IMR-90 (cell line): ENCODE measurements at regions not wholly inside any gene's neighbourhood (a gene's known extent, or its start where the extent isn't known, plus 50 kb on each side); places are given as distances from the start of the nearest gene placed in this dataset.

Source experiments
- ATAC-seq: fragments of 200-7000 bp; cut with Tn5 transposase; 2 replicates; pipeline ENCODE4 v1.9.1; 2020; ENCODE audit warnings: low read depth, mild to moderate bottlenecking, moderate library complexity
- BruUV-seq: library from RNA; stranded (reverse); fragments of 400-500 nt; replicated peaks from 2 replicates; lab custom pipeline; 2021; lab: Mats Ljungman, UMichigan
- CTCF ChIA-PET: fragments of 300-600 bp; formaldehyde crosslinking; extraction: SDS; loops from one replicate; lab custom pipeline; 2021; ENCODE audit warnings: antibody characterized with exemption; lab: Yijun Ruan, JAX
- POLR2A ChIA-PET: fragments of 300-600 bp; sonication (Branson Sonifier 250); formaldehyde crosslinking; loops from one replicate; lab custom pipeline; 2022; ENCODE audit warnings: antibody characterized with exemption; ENCODE audit not compliant: unreplicated experiment; lab: Charles Lee
- DNase-seq: peaks from one replicate; pipeline ENCODE4 v3.0.0; 2013
- H2AFZ ChIP-seq: replicated peaks from 2 replicates; pipeline ENCODE3; 2013; ENCODE audit warnings: low read length, mild to moderate bottlenecking; ENCODE audit not compliant: poor library complexity
- H2AK5ac ChIP-seq: 2 replicates; pipeline ENCODE4 v1.6.1; 2013; ENCODE audit warnings: low read depth, low read length, inconsistent platforms
- H2AK9ac ChIP-seq: replicated peaks from 2 replicates; pipeline ENCODE3; 2013; ENCODE audit warnings: mild to moderate bottlenecking, low read depth, low read length, moderate library complexity; ENCODE audit not compliant: poor library complexity
- H2BK120ac ChIP-seq: 2 replicates; pipeline ENCODE4 v1.6.1; 2013; ENCODE audit warnings: low read depth, low read length, inconsistent platforms
- H2BK15ac ChIP-seq: 3 replicates; pipeline ENCODE4 v1.6.1; 2013; ENCODE audit warnings: low read depth, low read length, inconsistent platforms
- H2BK20ac ChIP-seq: 2 replicates; pipeline ENCODE4 v1.6.1; 2013; ENCODE audit warnings: low read depth, mild to moderate bottlenecking, inconsistent platforms, low read length, moderate library complexity
- H2BK5ac ChIP-seq: 2 replicates; pipeline ENCODE4 v1.6.1; 2013; ENCODE audit warnings: mild to moderate bottlenecking, low read depth, low read length, inconsistent platforms; ENCODE audit not compliant: poor library complexity, severe bottlenecking
- H3K14ac ChIP-seq: replicated peaks from 2 replicates; pipeline ENCODE4 v1.6.1; 2013; ENCODE audit warnings: low read depth, low read length, inconsistent platforms
- H3K18ac ChIP-seq: 2 replicates; pipeline ENCODE4 v1.6.1; 2013; ENCODE audit warnings: low read depth, low read length, control low read depth
- H3K23ac ChIP-seq: 2 replicates; pipeline ENCODE4 v1.6.1; 2013; ENCODE audit warnings: low read depth, low read length, inconsistent platforms
- H3K27ac ChIP-seq: 2 replicates; pipeline ENCODE4 v1.5.1; 2013; ENCODE audit warnings: mild to moderate bottlenecking, control low read depth, low read length; ENCODE audit not compliant: insufficient read depth
- H3K27me3 ChIP-seq: 2 replicates; pipeline ENCODE4 v1.6.1; 2013; ENCODE audit warnings: low read length; ENCODE audit not compliant: control insufficient read depth, insufficient read depth
- H3K36me3 ChIP-seq: 2 replicates; pipeline ENCODE4 v1.6.1; 2013; ENCODE audit warnings: low read length, mixed read lengths; ENCODE audit not compliant: control insufficient read depth, insufficient read depth
- H3K4ac ChIP-seq: 2 replicates; pipeline ENCODE4 v1.6.1; 2013; ENCODE audit warnings: low read depth, low read length, inconsistent platforms
- H3K4me1 ChIP-seq: 2 replicates; pipeline ENCODE4 v1.6.1; 2013; ENCODE audit warnings: low read length, mixed read lengths; ENCODE audit not compliant: control insufficient read depth, insufficient read depth
- H3K4me2 ChIP-seq: 2 replicates; pipeline ENCODE4 v1.6.1; 2013; ENCODE audit warnings: low read depth, mild to moderate bottlenecking, control low read depth, low read length, moderate library complexity
- H3K4me3 ChIP-seq: 2 replicates; pipeline ENCODE4 v1.5.1; 2013; ENCODE audit warnings: low read depth, mild to moderate bottlenecking, control low read depth, low read length, moderate library complexity; ENCODE audit not compliant: insufficient read depth
- H3K56ac ChIP-seq: 2 replicates; pipeline ENCODE4 v1.6.1; 2013; ENCODE audit warnings: low read length, inconsistent platforms; ENCODE audit not compliant: insufficient read depth; ENCODE audit errors: extremely low read depth
- H3K79me1 ChIP-seq, 2 experiments: 2 replicates each; pipeline ENCODE4 v1.6.1; 2013; ENCODE audit warnings: low read length in 2 of 2, inconsistent platforms in 1 of 2, low read depth in 1 of 2
- H3K9ac ChIP-seq: 2 replicates; pipeline ENCODE4 v1.6.1; 2013; ENCODE audit warnings: low read depth, low read length, control low read depth
- H3K9me1 ChIP-seq: 2 replicates; pipeline ENCODE4 v1.6.1; 2013; ENCODE audit warnings: low read length, inconsistent platforms; ENCODE audit not compliant: insufficient read depth
- H3K9me3 ChIP-seq: 2 replicates; pipeline ENCODE4 v1.6.1; 2013; ENCODE audit warnings: low read length; ENCODE audit not compliant: control insufficient read depth, insufficient read depth
- H4K20me1 ChIP-seq: 2 replicates; pipeline ENCODE4 v1.6.1; 2013; ENCODE audit warnings: low read length, inconsistent platforms; ENCODE audit not compliant: insufficient read depth
- H4K5ac ChIP-seq: 2 replicates; pipeline ENCODE4 v1.6.1; 2013; ENCODE audit warnings: mild to moderate bottlenecking, low read depth, low read length, control low read depth
- H4K8ac ChIP-seq, 2 experiments: 2 replicates each; pipeline ENCODE4 v1.6.1; 2013; ENCODE audit warnings: low read depth in 2 of 2, low read length in 2 of 2, control low read depth in 1 of 2, inconsistent platforms in 1 of 2
- H4K91ac ChIP-seq: 2 replicates; pipeline ENCODE4 v1.6.1; 2013; ENCODE audit warnings: low read depth, low read length, inconsistent platforms; ENCODE audit not compliant: insufficient read depth
- BHLHE40 ChIP-seq: fragments of 150-350 bp; IDR thresholded peaks from 2 replicates; pipeline ENCODE4 v1.6.1; 2016; ENCODE audit warnings: mild to moderate bottlenecking, low read depth, low read length
- CEBPB ChIP-seq: IDR thresholded peaks from 2 replicates; pipeline ENCODE4 v1.6.1; 2012; ENCODE audit warnings: low read depth, low read length, improper control_type of control experiment
- CHD1 ChIP-seq: IDR thresholded peaks from 2 replicates; pipeline ENCODE4 v1.6.1; 2012; ENCODE audit warnings: low read depth, low read length, improper control_type of control experiment
- ELK1 ChIP-seq: fragments of 150-350 bp; IDR thresholded peaks from 2 replicates; pipeline ENCODE4 v1.6.1; 2016; ENCODE audit warnings: low read depth, mild to moderate bottlenecking, low read length, moderate library complexity, borderline replicate concordance
- FOS ChIP-seq: fragments of 150-350 bp; IDR thresholded peaks from 2 replicates; pipeline ENCODE4 v1.6.1; 2016; ENCODE audit warnings: low read depth, low read length
- MAFK ChIP-seq: IDR thresholded peaks from 2 replicates; pipeline ENCODE4 v1.6.1; 2012; ENCODE audit warnings: low read depth, low read length, improper control_type of control experiment
- MAZ ChIP-seq: IDR thresholded peaks from 2 replicates; pipeline ENCODE4 v1.6.1; 2012; ENCODE audit warnings: low read depth, mild to moderate bottlenecking, low read length, improper control_type of control experiment, moderate library complexity, borderline replicate concordance
- MXI1 ChIP-seq: IDR thresholded peaks from 2 replicates; pipeline ENCODE4 v1.6.1; 2012; ENCODE audit warnings: low read depth, mild to moderate bottlenecking, low read length, moderate library complexity, borderline replicate concordance
- NFE2L2 ChIP-seq: fragments of 150-350 bp; IDR thresholded peaks from 2 replicates; pipeline ENCODE4 v1.6.1; 2016; ENCODE audit warnings: low read depth, mild to moderate bottlenecking, low read length
- POLR2A ChIP-seq: IDR thresholded peaks from 2 replicates; pipeline ENCODE4 v1.6.1; 2012; ENCODE audit warnings: mild to moderate bottlenecking, low read depth, low read length
- RAD21 ChIP-seq: IDR thresholded peaks from 2 replicates; pipeline ENCODE4 v1.6.1; 2012; ENCODE audit warnings: low read length, improper control_type of control experiment
- RCOR1 ChIP-seq: IDR thresholded peaks from 2 replicates; pipeline ENCODE4 v1.6.1; 2012; ENCODE audit warnings: mild to moderate bottlenecking, low read length, improper control_type of control experiment; ENCODE audit not compliant: insufficient replicate concordance
- RFX5 ChIP-seq: IDR thresholded peaks from 2 replicates; pipeline ENCODE4 v1.8.0; 2012; ENCODE audit warnings: low read depth, mild to moderate bottlenecking, low read length, moderate library complexity
- USF2 ChIP-seq: fragments of 150-350 bp; IDR thresholded peaks from 2 replicates; pipeline ENCODE4 v1.6.1; 2017; ENCODE audit warnings: mild to moderate bottlenecking, antibody characterized with exemption, low read length, low read depth
- WGBS, 2 experiments: methylation state at CpG; one replicate each; pipeline versions ENCODE4 v1.1.5 to v1.1.7; 2013; ENCODE audit warnings: missing lambda C conversion rate in 2 of 2; ENCODE audit not compliant: insufficient read length in 1 of 2; ENCODE audit errors: extremely low coverage in 2 of 2; 5-methylcytosine and 5-hydroxymethylcytosine counted together
- dilution Hi-C: fragments of 300-500 bp; cut with HindIII; formaldehyde crosslinking; loops from one replicate; pipeline ENCODE4 v1.14.3; 2018; ENCODE audit warnings: low sequenced_read_pairs; ENCODE audit not compliant: unreplicated experiment
- in situ Hi-C: fragments of 300-500 bp; cut with MboI; formaldehyde crosslinking; loops from 3 replicates; pipeline ENCODE4 v1.14.3; 2019; ENCODE audit warnings: low sequenced_read_pairs, inconsistent platforms, mixed read lengths
- intact Hi-C: fragments of 100-400 bp; cut with micrococcal nuclease; formaldehyde crosslinking; loops from 2 replicates; pipeline ENCODE4 v1.10.0; 2022
- TF ChIP-seq, protein P1 (sequence below): conservative IDR thresholded peaks from 2 replicates; pipeline ENCODE4 v1.5.1; 2012; ENCODE audit warnings: mild to moderate bottlenecking, low read depth, low read length, improper control_type of control experiment

DNA sequence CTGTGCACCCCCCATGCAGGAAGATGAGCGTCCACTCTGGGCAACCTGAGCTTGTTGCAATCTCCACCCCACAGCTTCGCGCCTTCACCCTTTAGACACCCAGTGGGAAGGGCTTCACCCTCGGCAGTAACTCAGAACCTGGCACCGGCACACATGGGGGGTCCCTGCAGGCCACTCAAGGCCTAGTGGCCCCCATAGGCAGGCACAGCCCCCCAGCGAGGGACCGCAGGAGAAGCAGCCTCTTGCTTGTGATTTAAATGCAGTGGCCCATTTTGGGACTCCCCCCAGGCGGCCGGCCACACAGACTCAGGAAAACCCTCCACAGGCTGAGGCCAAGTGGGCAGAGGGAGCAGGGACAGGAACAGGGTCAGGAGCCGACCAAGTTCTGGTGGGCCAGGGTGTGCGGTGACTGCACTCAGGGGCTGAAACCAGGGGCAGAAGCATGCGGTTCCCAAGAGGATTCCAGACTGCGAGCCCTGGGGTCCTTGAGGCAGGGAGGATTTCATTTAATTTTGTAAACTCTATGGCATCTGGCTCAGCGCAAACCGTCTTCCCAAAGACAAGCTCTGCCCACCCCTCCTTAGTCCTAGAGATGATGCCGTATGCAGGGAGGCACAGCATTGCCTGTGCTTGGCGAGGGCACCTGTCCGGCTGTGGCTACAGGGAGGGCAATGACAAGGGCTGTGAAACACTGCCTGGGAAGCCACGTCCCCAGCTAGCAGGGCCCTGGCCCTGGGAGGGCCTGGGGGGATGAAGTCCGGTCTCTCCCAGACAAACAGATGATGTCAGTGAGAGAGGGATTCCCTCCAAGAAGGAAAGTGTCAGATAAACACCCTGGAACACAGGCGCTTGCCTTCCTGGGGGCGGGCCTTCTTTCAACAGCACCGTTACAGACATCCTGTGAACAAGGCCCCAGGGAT lies 52.9 kb upstream of the GPR31 start:
- Histone ChIP-seq H3K9ac (no peak overlapping the region), H3K36me3 (no peaks in the 10 kb centered on the region), H2AFZ (no peak overlapping the region), H2AK5ac (no peak overlapping the region), H3K4ac (no peak overlapping the region), H3K4me3 (no peak overlapping the region), H3K27me3 (no peaks in the 10 kb centered on the region), H2AK9ac (no peak overlapping the region), H3K23ac (no peak overlapping the region), H3K9me3 (peaks cover 27% of the 10 kb centered on the region), H3K79me1 (no peaks in the 10 kb centered on the region), H4K5ac (no peak overlapping the region), H3K9me1 (no peaks in the 10 kb centered on the region), H2BK5ac (no peak overlapping the region), H3K4me2 (no peak overlapping the region), H3K27ac (no peak overlapping the region), H2BK20ac (no peak overlapping the region), H3K4me1 (no peaks in the 10 kb centered on the region), H3K56ac (no peak overlapping the region), H2BK120ac (no peak overlapping the region), H2BK15ac (no peak overlapping the region), H4K20me1 (no peaks in the 10 kb centered on the region), H4K91ac (no peak overlapping the region), H4K8ac (no peak overlapping the region), H3K14ac (no peak overlapping the region), H3K18ac (no peak overlapping the region)
- no TSS peak for BruUV-seq
- in situ Hi-C loops: loop anchor here (10.0 to 25.0 kb wide), 2 partner anchors 154 to 677 kb away; no protein-coding TSS in a partner anchor
- POLR2A ChIA-PET: no interaction called here
- DNase-seq: no peak
- 65% methylated on average over 5 of the region's 23 CpGs; no CpG with 5 or more reads in 1 of the 2 experiments for WGBS, 2 experiments
- CTCF ChIA-PET: no interaction called here
- dilution Hi-C loops: no loop called here
- intact Hi-C loops: no loop called here
- no peak for ATAC-seq
- TF ChIP-seq ELK1: no peak
- no peak for TF ChIP-seq FOS
- no peak for TF ChIP-seq CEBPB
- TF ChIP-seq CHD1: no peak
- TF ChIP-seq POLR2A: no peak
- no peak for TF ChIP-seq MAZ
- no peak for TF ChIP-seq USF2
- no peak for TF ChIP-seq MAFK
- no peak for TF ChIP-seq BHLHE40
- no peak for TF ChIP-seq NFE2L2
- no peak for TF ChIP-seq MXI1
- no peak for TF ChIP-seq RCOR1
- TF ChIP-seq, protein P1, sequence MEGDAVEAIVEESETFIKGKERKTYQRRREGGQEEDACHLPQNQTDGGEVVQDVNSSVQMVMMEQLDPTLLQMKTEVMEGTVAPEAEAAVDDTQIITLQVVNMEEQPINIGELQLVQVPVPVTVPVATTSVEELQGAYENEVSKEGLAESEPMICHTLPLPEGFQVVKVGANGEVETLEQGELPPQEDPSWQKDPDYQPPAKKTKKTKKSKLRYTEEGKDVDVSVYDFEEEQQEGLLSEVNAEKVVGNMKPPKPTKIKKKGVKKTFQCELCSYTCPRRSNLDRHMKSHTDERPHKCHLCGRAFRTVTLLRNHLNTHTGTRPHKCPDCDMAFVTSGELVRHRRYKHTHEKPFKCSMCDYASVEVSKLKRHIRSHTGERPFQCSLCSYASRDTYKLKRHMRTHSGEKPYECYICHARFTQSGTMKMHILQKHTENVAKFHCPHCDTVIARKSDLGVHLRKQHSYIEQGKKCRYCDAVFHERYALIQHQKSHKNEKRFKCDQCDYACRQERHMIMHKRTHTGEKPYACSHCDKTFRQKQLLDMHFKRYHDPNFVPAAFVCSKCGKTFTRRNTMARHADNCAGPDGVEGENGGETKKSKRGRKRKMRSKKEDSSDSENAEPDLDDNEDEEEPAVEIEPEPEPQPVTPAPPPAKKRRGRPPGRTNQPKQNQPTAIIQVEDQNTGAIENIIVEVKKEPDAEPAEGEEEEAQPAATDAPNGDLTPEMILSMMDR: no peak
- TF ChIP-seq RFX5: no peak
- no peak for TF ChIP-seq RAD21
